Upper lobe of left lung (tissue), 4 donors: ENCODE measurements at regions not wholly inside any gene's neighbourhood (a gene's known extent, or its start where the extent isn't known, plus 50 kb on each side); places are given as distances from the start of the nearest gene placed in this dataset.

Experiments used
- POLR2A ChIP-seq, 4 donors: fragments of 450-650 bp; IDR thresholded peaks; one replicate each; pipeline ENCODE4 v1.5.1; 2016 to 2017; ENCODE audit warnings: antibody characterized with exemption in 4 of 4, mild to moderate bottlenecking in 2 of 4
- POLR2AphosphoS5 ChIP-seq, 2 donors: sonication (generic); formaldehyde crosslinking; IDR thresholded peaks; one replicate each; pipeline ENCODE4 v1.5.1; 2017; ENCODE audit warnings: antibody characterized with exemption in 2 of 2
- TF ChIP-seq, protein P1 (sequence below), 6 experiments: fragments of 450-650 bp in 4 of 6; fragments of 200-600 bp in 2 of 6; sonication (generic) in 2 of 6; IDR thresholded peaks; one replicate each; pipeline ENCODE4 v1.5.1; 2016 to 2019; ENCODE audit warnings: antibody characterized with exemption in 6 of 6

DNA sequence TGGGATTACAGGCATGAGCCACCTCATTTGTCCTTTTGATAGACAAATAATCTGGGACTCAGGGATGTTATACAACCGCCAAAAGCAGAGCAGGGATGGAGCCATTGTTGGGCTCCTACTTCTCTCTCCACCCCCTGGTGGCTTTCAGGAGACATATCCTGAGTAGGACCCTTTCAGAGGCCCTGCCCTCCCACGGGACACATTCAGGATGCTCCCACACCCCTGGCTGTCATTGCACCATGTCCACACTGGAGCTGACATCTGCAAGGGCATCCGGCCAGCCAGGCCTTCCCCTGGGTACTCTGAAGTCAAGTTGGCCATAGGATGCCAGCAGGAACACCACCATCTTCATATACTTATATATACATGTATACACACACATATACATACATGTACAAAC is 181.8 kb downstream of the SYK start:
- TF ChIP-seq, protein P1, sequence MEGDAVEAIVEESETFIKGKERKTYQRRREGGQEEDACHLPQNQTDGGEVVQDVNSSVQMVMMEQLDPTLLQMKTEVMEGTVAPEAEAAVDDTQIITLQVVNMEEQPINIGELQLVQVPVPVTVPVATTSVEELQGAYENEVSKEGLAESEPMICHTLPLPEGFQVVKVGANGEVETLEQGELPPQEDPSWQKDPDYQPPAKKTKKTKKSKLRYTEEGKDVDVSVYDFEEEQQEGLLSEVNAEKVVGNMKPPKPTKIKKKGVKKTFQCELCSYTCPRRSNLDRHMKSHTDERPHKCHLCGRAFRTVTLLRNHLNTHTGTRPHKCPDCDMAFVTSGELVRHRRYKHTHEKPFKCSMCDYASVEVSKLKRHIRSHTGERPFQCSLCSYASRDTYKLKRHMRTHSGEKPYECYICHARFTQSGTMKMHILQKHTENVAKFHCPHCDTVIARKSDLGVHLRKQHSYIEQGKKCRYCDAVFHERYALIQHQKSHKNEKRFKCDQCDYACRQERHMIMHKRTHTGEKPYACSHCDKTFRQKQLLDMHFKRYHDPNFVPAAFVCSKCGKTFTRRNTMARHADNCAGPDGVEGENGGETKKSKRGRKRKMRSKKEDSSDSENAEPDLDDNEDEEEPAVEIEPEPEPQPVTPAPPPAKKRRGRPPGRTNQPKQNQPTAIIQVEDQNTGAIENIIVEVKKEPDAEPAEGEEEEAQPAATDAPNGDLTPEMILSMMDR (IDR thresholded peaks at IDR 0.05), result no peak
- no peak for TF ChIP-seq POLR2A (IDR thresholded peaks at IDR 0.05)
- no peak for TF ChIP-seq POLR2AphosphoS5 (IDR thresholded peaks at IDR 0.05)
